CD14-positive monocyte (primary cell): ENCODE measurements at regions not wholly inside any gene's neighbourhood (a gene's known extent, or its start where the extent isn't known, plus 50 kb on each side); places are given as distances from the start of the nearest gene placed in this dataset.

Experiments used
- DNase-seq, 3 donors: peaks; one replicate each; pipeline ENCODE4 v3.0.0-alpha.2; 2011 to 2022
- H2AFZ ChIP-seq: 2 replicates; pipeline ENCODE4 v1.6.0; 2012; ENCODE audit warnings: mild to moderate bottlenecking, low read depth, low read length, inconsistent platforms; ENCODE audit not compliant: insufficient read depth, poor library complexity, severe bottlenecking
- H3K27ac ChIP-seq, 2 donors: 1 replicate in 1 of 2; 2 replicates in 1 of 2; pipeline ENCODE4 v1.5.1; 2012 to 2013; ENCODE audit warnings: low read length in 2 of 2, control low read depth in 1 of 2, inconsistent platforms in 1 of 2, low read depth in 1 of 2, mild to moderate bottlenecking in 1 of 2
- H3K27me3 ChIP-seq, 2 donors: one replicate each; pipeline versions ENCODE4 v1.6.0 to v1.6.1; 2011 to 2013; ENCODE audit warnings: low read length in 2 of 2; ENCODE audit not compliant: control insufficient read depth in 2 of 2, insufficient read depth in 2 of 2
- H3K36me3 ChIP-seq, 2 donors: replicated peaks in 1 of 2; 1 replicate in 1 of 2; 2 replicates in 1 of 2; pipeline versions ENCODE4 v1.5.1 to v1.6.1; 2012 to 2013; ENCODE audit warnings: low read length in 2 of 2, control low read depth in 1 of 2, inconsistent platforms in 1 of 2, mild to moderate bottlenecking in 1 of 2; ENCODE audit not compliant: insufficient read depth in 2 of 2, control insufficient read depth in 1 of 2
- H3K4me1 ChIP-seq, 2 donors: 1 replicate in 1 of 2; 2 replicates in 1 of 2; pipeline versions ENCODE4 v1.5.1 to v1.6.1; 2012 to 2013; ENCODE audit warnings: low read length in 2 of 2, control low read depth in 1 of 2, inconsistent platforms in 1 of 2, mild to moderate bottlenecking in 1 of 2, moderate library complexity in 1 of 2; ENCODE audit not compliant: insufficient read depth in 2 of 2, control insufficient read depth in 1 of 2
- H3K4me2 ChIP-seq: replicated peaks from 2 replicates; pipeline ENCODE3; 2012; ENCODE audit warnings: low read length, moderate library complexity, mild to moderate bottlenecking; ENCODE audit not compliant: poor library complexity, severe bottlenecking; ENCODE audit errors: extremely low read depth
- H3K4me3 ChIP-seq, 3 experiments: fragments of 200-600 bp in 1 of 3; sonication (generic) in 1 of 3; replicated peaks in 1 of 3; 1 replicate in 2 of 3; 2 replicates in 1 of 3; pipeline ENCODE4 v1.5.1; 2011 to 2013; ENCODE audit warnings: low read length in 3 of 3, mild to moderate bottlenecking in 3 of 3, control low read depth in 2 of 3, low read depth in 2 of 3, inconsistent platforms in 1 of 3, moderate library complexity in 1 of 3
- H3K79me2 ChIP-seq: 2 replicates; pipeline ENCODE4 v1.6.0; 2012; ENCODE audit warnings: mild to moderate bottlenecking, control low read depth, inconsistent platforms, low read length, moderate library complexity; ENCODE audit not compliant: insufficient read depth
- H3K9ac ChIP-seq: 2 replicates; pipeline ENCODE4 v1.6.0; 2017; ENCODE audit warnings: low read length, mild to moderate bottlenecking; ENCODE audit not compliant: insufficient read depth, poor library complexity, severe bottlenecking
- H3K9me3 ChIP-seq, 2 donors: replicated peaks in 1 of 2; 1 replicate in 1 of 2; 2 replicates in 1 of 2; pipeline versions ENCODE4 v1.5.1 to v1.6.1; 2012 to 2013; ENCODE audit warnings: low read length in 2 of 2, control low read depth in 1 of 2; ENCODE audit not compliant: control insufficient read depth in 1 of 2, insufficient read depth in 1 of 2
- H4K20me1 ChIP-seq: 2 replicates; pipeline ENCODE4 v1.6.0; 2012; ENCODE audit warnings: mild to moderate bottlenecking, low read length, control low read depth, moderate library complexity; ENCODE audit not compliant: insufficient read depth
- H3K27ac Mint-ChIP-seq, 7 donors: one replicate each; pipeline ENCODE4 v1.8.0; 2020; ENCODE audit warnings: mild to moderate bottlenecking in 7 of 7, mixed read lengths in 7 of 7, moderate library complexity in 6 of 7, inconsistent platforms in 2 of 7
- H3K27me3 Mint-ChIP-seq, 3 donors: one replicate each; pipeline ENCODE4 v1.8.0; 2021 to 2022; ENCODE audit warnings: low read depth in 3 of 3, mild to moderate bottlenecking in 3 of 3, mixed read lengths in 3 of 3, moderate library complexity in 3 of 3, inconsistent platforms in 1 of 3
- H3K36me3 Mint-ChIP-seq, 2 donors: one replicate each; pipeline ENCODE4 v1.8.0; 2020; ENCODE audit warnings: mixed read lengths in 2 of 2, inconsistent platforms in 1 of 2, mild to moderate bottlenecking in 1 of 2
- H3K4me1 Mint-ChIP-seq: one replicate; pipeline ENCODE4 v1.8.0; 2020; ENCODE audit warnings: mild to moderate bottlenecking, mixed read lengths
- H3K4me3 Mint-ChIP-seq, 2 donors: one replicate each; pipeline ENCODE4 v1.8.0; 2020; ENCODE audit warnings: mild to moderate bottlenecking in 2 of 2, mixed read lengths in 2 of 2, moderate library complexity in 1 of 2
- H3K9me3 Mint-ChIP-seq, 7 donors: one replicate each; pipeline ENCODE4 v1.8.0; 2020 to 2022; ENCODE audit warnings: mixed read lengths in 7 of 7, mild to moderate bottlenecking in 6 of 7, moderate library complexity in 6 of 7, inconsistent platforms in 2 of 7
- WGBS: methylation state at CpG from one replicate; pipeline ENCODE4 v1.1.5; 2013; ENCODE audit warnings: missing lambda C conversion rate; ENCODE audit not compliant: insufficient coverage; 5-methylcytosine and 5-hydroxymethylcytosine counted together
- intact Hi-C, 2 donors: fragments of 100-400 bp; cut with micrococcal nuclease; formaldehyde crosslinking; loops; one replicate each; pipeline versions ENCODE4 v1.15.0 to v1.15.1; 2023
- TF ChIP-seq, protein P1 (sequence below): fragments of 200-600 bp; IDR thresholded peaks from one replicate; pipeline ENCODE4 v1.8.0; 2022; ENCODE audit warnings: antibody characterized with exemption, mild to moderate bottlenecking

DNA sequence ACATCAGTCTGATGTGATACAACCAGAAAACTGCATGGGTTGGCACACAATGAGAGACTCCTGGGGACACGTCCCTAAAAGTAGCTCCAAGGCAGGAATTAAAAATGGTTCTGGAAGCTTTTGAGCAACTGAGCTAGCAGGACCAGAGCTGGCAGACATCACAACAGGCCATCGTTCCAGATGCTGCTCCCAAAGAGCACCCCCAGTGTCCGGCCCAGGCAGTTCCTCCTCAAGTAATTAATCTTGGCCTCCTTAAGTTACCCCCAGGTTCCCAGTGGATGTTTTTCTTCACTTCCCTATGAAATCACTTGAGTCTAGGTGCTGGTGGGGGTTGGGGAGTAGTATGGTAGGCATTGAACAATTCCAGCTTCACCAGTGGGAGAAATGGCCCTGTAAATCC is 711.6 kb downstream of the MECOM start:
- no peak overlapping the region for H3K4me3 ChIP-seq
- H3K9ac ChIP-seq = no peak overlapping the region
- no peaks in the 10 kb centered on the region for H3K36me3 ChIP-seq
- no peak overlapping the region for H3K4me2 ChIP-seq
- TF ChIP-seq, protein P1, sequence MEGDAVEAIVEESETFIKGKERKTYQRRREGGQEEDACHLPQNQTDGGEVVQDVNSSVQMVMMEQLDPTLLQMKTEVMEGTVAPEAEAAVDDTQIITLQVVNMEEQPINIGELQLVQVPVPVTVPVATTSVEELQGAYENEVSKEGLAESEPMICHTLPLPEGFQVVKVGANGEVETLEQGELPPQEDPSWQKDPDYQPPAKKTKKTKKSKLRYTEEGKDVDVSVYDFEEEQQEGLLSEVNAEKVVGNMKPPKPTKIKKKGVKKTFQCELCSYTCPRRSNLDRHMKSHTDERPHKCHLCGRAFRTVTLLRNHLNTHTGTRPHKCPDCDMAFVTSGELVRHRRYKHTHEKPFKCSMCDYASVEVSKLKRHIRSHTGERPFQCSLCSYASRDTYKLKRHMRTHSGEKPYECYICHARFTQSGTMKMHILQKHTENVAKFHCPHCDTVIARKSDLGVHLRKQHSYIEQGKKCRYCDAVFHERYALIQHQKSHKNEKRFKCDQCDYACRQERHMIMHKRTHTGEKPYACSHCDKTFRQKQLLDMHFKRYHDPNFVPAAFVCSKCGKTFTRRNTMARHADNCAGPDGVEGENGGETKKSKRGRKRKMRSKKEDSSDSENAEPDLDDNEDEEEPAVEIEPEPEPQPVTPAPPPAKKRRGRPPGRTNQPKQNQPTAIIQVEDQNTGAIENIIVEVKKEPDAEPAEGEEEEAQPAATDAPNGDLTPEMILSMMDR = no peak
- peaks cover 2% of the 10 kb centered on the region for H3K4me1 Mint-ChIP-seq
- intact Hi-C loops = no loop called here
- no peaks in the 10 kb centered on the region for H4K20me1 ChIP-seq
- no peak overlapping the region for H3K27ac ChIP-seq
- peaks cover 0 to 3% of the 10 kb centered on the region in 2 donors for H3K9me3 ChIP-seq
- H3K27me3 ChIP-seq = no peaks in the 10 kb centered on the region
- no peaks in the 10 kb centered on the region for H3K4me1 ChIP-seq
- no peak for DNase-seq
- no peak overlapping the region for H2AFZ ChIP-seq
- 100% methylated on average over 2 of the region's 3 CpGs for WGBS
- no peaks in the 10 kb centered on the region for H3K27me3 Mint-ChIP-seq
- H3K79me2 ChIP-seq = no peaks in the 10 kb centered on the region
- no peak overlapping the region for H3K27ac Mint-ChIP-seq
- no peak overlapping the region for H3K4me3 Mint-ChIP-seq
- peaks cover 0 to 4% (median 0%) of the 10 kb centered on the region in 7 donors for H3K9me3 Mint-ChIP-seq
- no peaks in the 10 kb centered on the region for H3K36me3 Mint-ChIP-seq

DNA sequence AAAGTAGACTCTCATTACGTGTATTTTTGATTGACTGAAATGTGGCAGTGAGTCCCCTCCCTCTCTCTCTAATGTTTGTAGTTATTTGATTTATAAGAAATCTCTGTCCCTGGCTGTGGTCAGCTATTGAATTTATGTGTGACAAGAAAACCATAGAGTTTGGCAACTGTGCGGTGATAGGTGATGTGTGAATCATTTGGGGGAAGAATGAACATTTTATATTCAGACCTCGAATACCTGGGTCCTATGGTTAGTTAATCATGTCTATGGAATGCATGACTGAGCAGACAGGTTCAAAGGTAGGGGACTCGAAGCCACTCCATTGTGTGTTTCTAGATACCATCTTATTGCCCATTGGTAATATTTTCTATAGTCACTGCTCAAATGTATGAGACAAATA is 712.1 kb downstream of the MECOM start:
- H2AFZ ChIP-seq = no peak overlapping the region
- no peak overlapping the region for H3K9ac ChIP-seq
- Mint-ChIP-seq H3K36me3 (no peaks in the 10 kb centered on the region), H3K4me1 (peaks cover 2% of the 10 kb centered on the region), H3K9me3 (peaks cover 0 to 4% (median 0%) of the 10 kb centered on the region in 7 donors), H3K4me3 (no peak overlapping the region), H3K27ac (no peak overlapping the region), H3K27me3 (no peaks in the 10 kb centered on the region)
- intact Hi-C loops = no loop called here
- no peak overlapping the region for H3K4me3 ChIP-seq
- H3K79me2 ChIP-seq = no peaks in the 10 kb centered on the region
- H3K27me3 ChIP-seq = no peaks in the 10 kb centered on the region
- H4K20me1 ChIP-seq = no peaks in the 10 kb centered on the region
- no peak overlapping the region for H3K27ac ChIP-seq
- H3K4me1 ChIP-seq = no peaks in the 10 kb centered on the region
- no peak for DNase-seq
- peaks cover 0 to 3% of the 10 kb centered on the region in 2 donors for H3K9me3 ChIP-seq
- TF ChIP-seq, protein P1 = no peak
- 89% methylated on average over 1 of the region's 4 CpGs for WGBS
- no peak overlapping the region for H3K4me2 ChIP-seq
- H3K36me3 ChIP-seq = no peaks in the 10 kb centered on the region
